Upper lobe of left lung (tissue), 4 donors: ENCODE measurements at regions not wholly inside any gene's neighbourhood (a gene's known extent, or its start where the extent isn't known, plus 50 kb on each side); places are given as distances from the start of the nearest gene placed in this dataset.

Experiments used
- CTCF ChIP-seq, 6 experiments: fragments of 450-650 bp in 4 of 6; fragments of 200-600 bp in 2 of 6; sonication (generic) in 2 of 6; IDR thresholded peaks; one replicate each; pipeline ENCODE4 v1.5.1; 2016 to 2019; ENCODE audit warnings: antibody characterized with exemption in 6 of 6
- EP300 ChIP-seq, 4 donors: sonication (generic); formaldehyde crosslinking; IDR thresholded peaks; one replicate each; pipeline ENCODE4 v1.5.1; 2017; ENCODE audit warnings: antibody characterized with exemption in 4 of 4, control low read depth in 2 of 4
- POLR2A ChIP-seq, 4 donors: fragments of 450-650 bp; IDR thresholded peaks; one replicate each; pipeline ENCODE4 v1.5.1; 2016 to 2017; ENCODE audit warnings: antibody characterized with exemption in 4 of 4, mild to moderate bottlenecking in 2 of 4
- POLR2AphosphoS5 ChIP-seq, 2 donors: sonication (generic); formaldehyde crosslinking; IDR thresholded peaks; one replicate each; pipeline ENCODE4 v1.5.1; 2017; ENCODE audit warnings: antibody characterized with exemption in 2 of 2

- TF ChIP-seq POLR2A (IDR thresholded peaks at IDR 0.05): no peak
- no peak for TF ChIP-seq CTCF (IDR thresholded peaks at IDR 0.05)
- no peak for TF ChIP-seq EP300 (IDR thresholded peaks at IDR 0.05)
- no peak for TF ChIP-seq POLR2AphosphoS5 (IDR thresholded peaks at IDR 0.05)
Measured at GRCh38 chr3:84905556-84905920, 53.3 kb upstream of the CADM2 start.
